H9 (cell line): ENCODE measurements at regions not wholly inside any gene's neighbourhood (a gene's known extent, or its start where the extent isn't known, plus 50 kb on each side); places are given as distances from the start of the nearest gene placed in this dataset.

Experiments
- DNase-seq: peaks from one replicate; pipeline ENCODE4 v3.0.0-alpha.2; 2017
- H2AFZ ChIP-seq: one replicate; pipeline ENCODE4 v1.6.1; 2013; ENCODE audit warnings: mild to moderate bottlenecking, low read length, control low read depth, moderate library complexity
- H2AK5ac ChIP-seq: 2 replicates; pipeline ENCODE4 v1.6.1; 2013; ENCODE audit warnings: low read length, control low read depth, mixed read lengths; ENCODE audit not compliant: insufficient read length
- H2BK120ac ChIP-seq: one replicate; pipeline ENCODE4 v1.6.1; 2013; ENCODE audit warnings: low read depth, mild to moderate bottlenecking, low read length, control low read depth, inconsistent platforms; ENCODE audit not compliant: poor library complexity, severe bottlenecking
- H2BK12ac ChIP-seq: 2 replicates; pipeline ENCODE4 v1.6.1; 2013; ENCODE audit warnings: low read length, control low read depth, mixed read lengths, low read depth; ENCODE audit not compliant: insufficient read length
- H2BK15ac ChIP-seq: 2 replicates; pipeline ENCODE4 v1.6.1; 2013; ENCODE audit warnings: low read depth, low read length, control low read depth
- H2BK20ac ChIP-seq: one replicate; pipeline ENCODE4 v1.6.1; 2013; ENCODE audit warnings: low read depth, mild to moderate bottlenecking, low read length, control low read depth, inconsistent platforms; ENCODE audit not compliant: poor library complexity, severe bottlenecking
- H2BK5ac ChIP-seq: 2 replicates; pipeline ENCODE4 v1.6.1; 2013; ENCODE audit warnings: low read length, control low read depth, mixed read lengths; ENCODE audit not compliant: insufficient read length
- H3K14ac ChIP-seq: 2 replicates; pipeline ENCODE4 v1.6.1; 2013; ENCODE audit warnings: low read length, control low read depth; ENCODE audit not compliant: insufficient read depth
- H3K18ac ChIP-seq: 2 replicates; pipeline ENCODE4 v1.6.1; 2013; ENCODE audit warnings: low read depth, mild to moderate bottlenecking, mixed read lengths, low read length, control low read depth; ENCODE audit not compliant: insufficient read length
- H3K23ac ChIP-seq: 2 replicates; pipeline ENCODE4 v1.6.1; 2013; ENCODE audit warnings: low read length, control low read depth, mixed read lengths, low read depth; ENCODE audit not compliant: insufficient read length
- H3K23me2 ChIP-seq: 2 replicates; pipeline ENCODE4 v1.6.1; 2013; ENCODE audit warnings: low read depth, mild to moderate bottlenecking, mixed read lengths, low read length, control low read depth; ENCODE audit not compliant: insufficient read length, poor library complexity, severe bottlenecking
- H3K27ac ChIP-seq: 2 replicates; pipeline ENCODE4 v1.5.1; 2013; ENCODE audit warnings: low read length, control low read depth, mixed read lengths, low read depth; ENCODE audit not compliant: insufficient read length
- H3K27me3 ChIP-seq: 2 replicates; pipeline ENCODE4 v1.6.1; 2013; ENCODE audit warnings: low read length, control low read depth, inconsistent platforms; ENCODE audit not compliant: insufficient read depth
- H3K4ac ChIP-seq: 2 replicates; pipeline ENCODE4 v1.6.1; 2013; ENCODE audit warnings: low read depth, mild to moderate bottlenecking, control low read depth, inconsistent platforms, low read length, moderate library complexity
- H3K4me1 ChIP-seq: 2 replicates; pipeline ENCODE4 v1.6.1; 2013; ENCODE audit warnings: low read length, control low read depth, inconsistent platforms; ENCODE audit not compliant: insufficient read depth
- H3K4me2 ChIP-seq: 2 replicates; pipeline ENCODE4 v1.6.1; 2013; ENCODE audit warnings: low read length, control low read depth, mixed read lengths; ENCODE audit not compliant: insufficient read length, insufficient read depth
- H3K56ac ChIP-seq: 2 replicates; pipeline ENCODE4 v1.6.1; 2013; ENCODE audit warnings: low read depth, mild to moderate bottlenecking, mixed read lengths, low read length, control low read depth; ENCODE audit not compliant: insufficient read length
- H3K79me1 ChIP-seq: 2 replicates; pipeline ENCODE4 v1.6.1; 2013; ENCODE audit warnings: low read depth, mild to moderate bottlenecking, moderate library complexity, low read length, control low read depth, inconsistent platforms; ENCODE audit not compliant: insufficient read depth, poor library complexity, severe bottlenecking
- H3K79me2 ChIP-seq: 2 replicates; pipeline ENCODE4 v1.6.1; 2013; ENCODE audit warnings: low read length, control low read depth, inconsistent platforms; ENCODE audit not compliant: insufficient read depth
- H3K9ac ChIP-seq: 2 replicates; pipeline ENCODE4 v1.6.1; 2013; ENCODE audit warnings: low read length, control low read depth, mixed read lengths; ENCODE audit not compliant: insufficient read length; ENCODE audit errors: extremely low read depth
- H3K9me3 ChIP-seq: one replicate; pipeline ENCODE4 v1.6.1; 2013; ENCODE audit warnings: low read depth, low read length, inconsistent platforms; ENCODE audit not compliant: control insufficient read depth
- H3T11ph ChIP-seq: one replicate; pipeline ENCODE4 v1.6.1; 2013; ENCODE audit warnings: mild to moderate bottlenecking, low read length, control low read depth, inconsistent platforms
- H4K20me1 ChIP-seq: one replicate; pipeline ENCODE4 v1.6.1; 2013; ENCODE audit not compliant: control insufficient read depth, insufficient read length, insufficient read depth
- H4K5ac ChIP-seq: 2 replicates; pipeline ENCODE4 v1.6.1; 2013; ENCODE audit warnings: low read depth, mild to moderate bottlenecking, mixed read lengths, low read length, control low read depth; ENCODE audit not compliant: insufficient read length
- H4K8ac ChIP-seq: replicated peaks from 2 replicates; pipeline ENCODE4 v1.6.1; 2013; ENCODE audit warnings: low read length, control low read depth, mixed read lengths, low read depth; ENCODE audit not compliant: insufficient read length
- H4K91ac ChIP-seq: 2 replicates; pipeline ENCODE4 v1.6.1; 2013; ENCODE audit warnings: low read depth, mild to moderate bottlenecking, moderate library complexity, mixed read lengths, low read length, control low read depth; ENCODE audit not compliant: insufficient read length
- H3K27ac Mint-ChIP-seq, 3 experiments: 2 replicates in 2 of 3; 3 replicates in 1 of 3; pipeline ENCODE4 v1.8.0; 2020 to 2021; ENCODE audit warnings: mixed read lengths in 3 of 3, mild to moderate bottlenecking in 1 of 3, moderate library complexity in 1 of 3
- H3K27me3 Mint-ChIP-seq: 2 replicates; pipeline ENCODE4 v1.8.0; 2021; ENCODE audit warnings: low read depth, mild to moderate bottlenecking, moderate library complexity, mixed read lengths
- H3K36me3 Mint-ChIP-seq, 3 experiments: 2 replicates in 2 of 3; 3 replicates in 1 of 3; pipeline ENCODE4 v1.8.0; 2020 to 2021; ENCODE audit warnings: low read depth in 3 of 3, mixed read lengths in 3 of 3; ENCODE audit not compliant: insufficient read depth in 1 of 3
- H3K4me1 Mint-ChIP-seq, 2 experiments: 2 replicates each; pipeline ENCODE4 v1.8.0; 2020; ENCODE audit warnings: mixed read lengths in 2 of 2
- H3K4me3 Mint-ChIP-seq, 2 experiments: 2 replicates in 1 of 2; 3 replicates in 1 of 2; pipeline ENCODE4 v1.8.0; 2020 to 2021; ENCODE audit warnings: mild to moderate bottlenecking in 2 of 2, mixed read lengths in 2 of 2, moderate library complexity in 1 of 2
- H3K9me3 Mint-ChIP-seq, 2 experiments: 2 replicates in 1 of 2; 3 replicates in 1 of 2; pipeline ENCODE4 v1.8.0; 2020; ENCODE audit warnings: mild to moderate bottlenecking in 2 of 2, mixed read lengths in 2 of 2, moderate library complexity in 1 of 2
- CTCF ChIP-seq: fragments of 200-600 bp; sonication (generic); conservative IDR thresholded peaks from 3 replicates; pipeline ENCODE4 v1.8.0; 2021; ENCODE audit warnings: antibody characterized with exemption, mild to moderate bottlenecking
- WGBS: extraction: QIAGEN DNeasy Blood & Tissue Kit; methylation state at CpG from one replicate; pipeline ENCODE4 v1.1.7; 2013; ENCODE audit warnings: missing lambda C conversion rate, low lambda C conversion rate, mixed read lengths; ENCODE audit not compliant: insufficient read length; ENCODE audit errors: extremely low coverage; 5-methylcytosine and 5-hydroxymethylcytosine counted together

GRCh38 chr9:107394264-107394663 is 95.3 kb downstream of the KLF4 start:
- no peaks in the 10 kb centered on the region for H3K9me3 ChIP-seq
- no peak overlapping the region for H2AFZ ChIP-seq

More at GRCh38 chr9:107394264-107394663, 95.3 kb downstream of the KLF4 start:
- Histone ChIP-seq H3K27ac (no peak overlapping the region), H2BK12ac (no peak overlapping the region), H2BK120ac (no peak overlapping the region), H2BK15ac (no peak overlapping the region), H4K91ac (no peak overlapping the region), H2BK5ac (no peak overlapping the region), H3K79me1 (no peaks in the 10 kb centered on the region), H3K4me1 (no peaks in the 10 kb centered on the region), H3K14ac (no peak overlapping the region), H3K79me2 (no peaks in the 10 kb centered on the region), H3T11ph (no peak overlapping the region), H4K5ac (no peak overlapping the region), H3K9ac (no peak overlapping the region), H3K23me2 (no peaks in the 10 kb centered on the region), H2BK20ac (no peak overlapping the region), H2AK5ac (no peak overlapping the region), H3K23ac (no peak overlapping the region), H4K20me1 (no peaks in the 10 kb centered on the region), H3K27me3 (no peaks in the 10 kb centered on the region), H3K56ac (no peak overlapping the region), H3K4ac (no peak overlapping the region), H3K18ac (no peak overlapping the region), H3K4me2 (no peak overlapping the region), H4K8ac (no peak overlapping the region)
- Mint-ChIP-seq H3K9me3 (no peaks in the 10 kb centered on the region), H3K27ac (no peak overlapping the region; a peak in 1 of 7 replicates), H3K27me3 (no peaks in the 10 kb centered on the region), H3K4me3 (no peak overlapping the region), H3K36me3 (no peaks in the 10 kb centered on the region), H3K4me1 (0 out of 4 replicates have a peak, but pooled peaks cover 0 to 3% of the 10 kb centered on the region in 2 experiments)
- no peak for TF ChIP-seq CTCF
- no CpG with 5 or more reads among the region's 5 CpGs for WGBS
- no peak for DNase-seq
